ENCODE measurements at regions not wholly inside any gene's neighbourhood (a gene's known extent, or its start where the extent isn't known, plus 50 kb on each side); places are given as distances from the start of the nearest gene placed in this dataset.
"Not testable (repeated sequence)": the region's sequence is repeated elsewhere in the genome, so short reads cannot be mapped to it uniquely, and the experiment has no call there.

DNA sequence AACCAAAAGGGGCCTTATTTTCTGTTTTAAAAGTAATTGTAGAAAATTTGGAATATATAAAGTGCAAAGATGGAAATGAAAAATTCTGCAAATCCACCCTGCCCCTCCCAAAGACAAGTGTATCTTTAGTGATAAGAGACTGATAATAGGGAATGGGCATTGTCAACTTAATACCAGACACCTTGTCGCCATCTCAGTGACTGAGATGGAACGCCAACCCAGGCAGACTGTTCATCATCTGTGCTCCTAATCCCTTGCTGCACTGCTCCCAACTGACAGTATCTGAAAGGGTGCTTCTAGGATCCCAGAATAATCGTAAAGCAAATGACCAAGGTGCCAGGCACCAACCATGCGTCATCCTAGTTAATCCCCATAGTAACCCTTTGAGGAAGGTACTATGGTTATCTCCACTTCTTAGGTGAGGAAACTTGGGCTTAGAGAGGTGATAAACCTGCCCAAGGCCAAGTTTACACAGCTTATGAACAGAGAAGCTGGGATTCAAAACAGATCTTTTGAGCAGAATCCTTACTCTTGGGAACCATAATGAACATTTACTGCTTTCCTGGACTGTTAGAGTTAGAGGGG lies 583.7 kb downstream of the GATA3 start:
- DNase-seq: no peak

DNA sequence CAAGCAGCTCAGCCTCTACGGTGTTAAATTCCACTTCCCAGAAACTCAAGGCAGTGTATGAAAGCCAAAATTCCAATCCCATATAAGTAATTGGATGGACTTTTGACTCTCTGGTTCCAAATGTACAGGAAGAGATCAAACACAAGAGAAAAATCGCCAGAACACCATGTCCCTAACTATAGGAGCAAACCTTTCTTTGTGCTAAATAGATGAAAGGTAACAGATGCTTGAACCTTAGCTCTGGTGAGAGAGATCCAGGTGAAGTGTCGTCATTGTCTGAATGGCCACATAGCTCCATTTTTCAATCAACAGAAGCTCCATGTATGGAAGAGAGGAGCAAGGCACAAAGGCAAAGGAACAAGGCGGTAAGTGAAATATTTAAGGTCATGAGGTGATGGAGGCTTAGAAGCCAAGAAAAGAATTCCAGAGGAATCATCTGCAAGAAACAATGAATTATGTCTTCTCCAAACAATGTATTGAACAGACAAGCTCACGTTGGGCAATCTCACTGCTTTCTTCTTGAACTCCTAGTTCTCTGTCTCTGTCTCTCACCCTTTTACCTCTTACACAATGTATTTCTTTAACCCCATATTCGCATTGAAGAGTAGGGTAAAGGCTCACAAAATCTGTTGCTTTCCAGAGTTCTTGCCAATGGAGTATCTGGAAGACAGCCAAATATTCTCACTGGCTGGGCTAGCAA lies 585.1 kb downstream of the GATA3 start:
- DNase-seq: no peak

DNA sequence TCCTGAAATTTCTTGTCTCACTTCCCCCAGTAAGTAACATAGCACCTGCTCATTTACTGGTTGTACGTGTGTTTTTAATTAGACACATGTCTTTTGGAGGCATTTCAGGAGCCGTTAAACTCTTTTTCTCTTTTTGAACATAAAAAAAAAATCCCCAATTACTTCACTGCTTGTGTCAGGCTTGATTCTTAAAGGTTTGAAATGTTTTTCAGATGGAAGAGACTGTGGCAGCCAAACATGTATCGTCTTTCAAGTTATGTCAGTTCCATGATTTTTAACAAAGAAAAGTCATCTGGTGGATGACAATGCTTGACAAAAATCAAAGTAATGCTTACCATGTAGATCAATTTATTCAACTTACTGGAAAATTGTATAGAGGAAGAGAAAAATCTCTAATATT lies 585.8 kb downstream of the GATA3 start:
- DNase-seq: no peak

DNA sequence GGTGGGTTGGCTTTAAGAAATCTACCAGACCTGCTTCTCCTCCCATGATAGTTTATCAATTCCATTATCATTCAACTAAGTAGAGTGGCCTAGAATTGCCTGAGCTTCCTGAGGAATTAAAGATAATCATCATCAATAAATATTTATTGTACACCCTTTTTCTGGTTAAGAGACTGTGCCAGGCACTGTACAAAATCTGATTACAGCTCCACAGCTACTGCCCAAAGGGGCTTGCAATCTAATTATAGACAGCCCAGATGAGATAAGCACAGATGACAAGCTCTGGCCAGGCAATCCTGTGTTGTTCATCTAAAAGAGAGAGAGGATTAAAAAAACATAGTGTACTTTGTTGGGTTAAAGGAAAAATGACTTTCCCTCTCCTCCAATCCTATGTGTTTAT lies 586.4 kb downstream of the GATA3 start:
- DNase-seq: no peak

DNA sequence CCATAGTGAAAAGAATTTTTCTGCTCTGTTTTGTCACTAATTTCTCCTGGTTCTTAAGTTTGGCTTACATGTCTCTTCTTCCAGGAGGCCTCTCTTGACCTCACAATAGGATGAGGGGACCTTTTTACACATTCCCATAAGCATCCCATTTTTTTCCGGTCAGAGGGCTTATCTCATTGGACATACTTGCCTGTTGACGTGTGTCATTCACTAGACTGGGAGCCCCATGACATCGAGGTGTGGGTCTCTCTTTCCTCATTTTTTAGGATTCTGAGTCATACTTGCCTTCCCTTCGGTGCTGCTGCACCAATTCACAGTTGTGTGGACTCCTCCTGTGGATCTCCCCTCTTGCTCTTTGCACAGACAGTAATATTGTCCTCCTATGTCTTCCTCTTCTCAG lies 601.8 kb downstream of the GATA3 start:
- DNase-seq: no peak

DNA sequence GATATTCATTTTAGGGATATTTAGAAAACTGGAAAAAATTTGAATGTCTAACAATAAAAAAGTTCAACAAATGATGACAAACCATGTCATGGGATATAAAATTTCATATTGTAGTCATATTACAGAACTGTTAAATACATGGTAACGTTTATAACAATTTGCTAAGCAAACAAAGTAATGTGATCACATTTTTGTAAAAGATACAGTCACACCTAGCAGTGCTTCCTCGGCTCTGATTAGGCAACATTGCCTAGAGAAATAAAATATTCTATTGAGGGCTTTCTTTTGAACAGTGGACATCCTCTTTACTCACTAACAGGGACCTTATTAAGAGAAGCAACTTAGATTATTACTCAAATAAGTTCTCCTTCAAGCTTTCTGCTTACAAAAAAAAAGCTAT lies 605.5 kb downstream of the GATA3 start:
- DNase-seq: no peak

DNA sequence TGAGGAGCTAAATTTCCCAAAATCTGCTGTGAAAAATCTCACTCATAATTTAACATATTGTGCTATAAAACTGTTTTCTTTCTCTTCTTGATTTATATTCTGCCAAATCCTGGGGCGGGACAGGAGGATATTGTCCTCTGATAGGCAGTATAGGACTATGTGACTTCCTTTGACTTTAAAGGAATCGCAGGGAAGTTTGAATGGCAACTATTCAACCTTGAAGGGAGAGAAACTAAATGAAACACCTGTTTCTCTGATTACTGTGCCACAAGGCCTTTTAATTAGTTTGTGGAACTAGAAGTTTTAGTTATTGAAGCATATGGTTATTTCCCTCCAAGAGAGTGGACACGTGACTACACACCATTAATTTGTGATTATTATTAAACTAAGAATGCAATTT lies 607.4 kb downstream of the GATA3 start:
- no peak for DNase-seq

DNA sequence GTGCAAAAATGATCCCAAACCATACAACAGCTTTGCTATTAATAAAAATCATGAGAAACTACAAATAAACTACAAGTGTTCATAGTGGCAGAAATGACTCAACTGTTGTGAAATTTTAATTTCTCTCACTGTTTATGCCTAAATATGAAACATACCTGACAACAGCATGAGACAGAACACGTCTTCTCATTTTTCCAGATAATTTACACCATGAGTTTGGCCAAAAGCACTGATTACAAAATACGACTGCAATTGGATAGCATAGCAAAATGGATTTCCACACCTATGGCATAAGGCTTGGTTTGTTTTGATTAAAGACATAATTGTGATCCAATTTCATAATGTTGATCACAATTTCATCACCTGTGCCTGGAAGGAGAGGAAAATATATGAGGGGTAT lies 608.6 kb downstream of the GATA3 start:
- no peak for DNase-seq

DNA sequence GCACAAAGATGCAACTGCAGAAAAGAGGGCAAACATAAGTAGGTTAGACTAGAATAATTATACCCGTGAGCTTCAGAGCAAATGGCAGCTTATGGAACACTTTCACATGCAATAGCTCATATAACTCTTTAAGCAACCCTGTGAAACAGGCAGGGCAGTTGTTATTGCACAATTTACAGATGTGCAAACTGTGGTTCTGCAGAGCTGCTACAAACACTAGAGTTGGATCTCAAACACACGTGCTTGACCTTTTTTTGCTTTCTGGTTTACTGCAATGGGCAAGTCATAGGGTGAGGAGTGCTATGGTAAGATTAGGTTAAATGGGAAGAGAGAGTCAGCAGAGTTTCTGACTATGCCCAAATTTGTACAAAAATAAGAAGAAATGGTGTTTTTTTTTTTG lies 610.8 kb downstream of the GATA3 start:
- DNase-seq: no peak

DNA sequence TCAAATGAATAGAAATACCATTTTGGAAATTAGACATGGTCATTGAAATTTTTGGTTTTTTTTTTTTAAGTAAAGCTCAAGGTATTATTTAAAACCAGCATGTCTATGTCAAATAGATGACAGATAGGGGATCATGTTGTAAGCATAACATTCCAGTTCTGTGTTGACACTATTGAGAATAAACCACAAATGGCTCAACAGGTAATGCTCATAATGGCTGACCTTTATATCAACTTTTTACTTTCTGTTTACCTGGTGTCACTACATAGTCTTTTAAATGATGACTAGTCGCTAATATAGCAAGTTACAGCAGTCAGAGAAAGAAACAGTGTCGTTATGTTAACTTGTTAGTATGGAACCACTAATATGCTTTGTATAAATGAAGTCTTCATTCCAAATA lies 616.0 kb downstream of the GATA3 start:
- no peak for DNase-seq

DNA sequence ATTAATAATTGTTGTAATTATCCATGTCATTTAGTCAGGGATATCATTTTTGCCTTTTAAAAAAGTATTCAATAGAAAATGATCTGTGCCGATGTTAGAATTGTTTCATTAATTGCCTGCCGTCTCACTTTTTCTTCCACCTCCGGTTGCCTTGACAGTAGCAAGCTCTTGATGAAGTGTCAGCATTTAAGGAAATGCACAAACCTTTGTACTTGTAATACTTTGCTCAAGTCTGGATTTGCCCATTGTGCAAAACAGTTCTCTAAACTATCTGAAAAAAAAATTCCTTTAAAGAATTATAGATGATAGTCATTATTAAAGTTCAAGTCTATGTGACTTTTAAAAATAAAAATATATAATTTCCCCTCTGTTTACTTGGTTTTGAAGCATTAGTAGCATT lies 619.7 kb downstream of the GATA3 start:
- DNase-seq: no peak

DNA sequence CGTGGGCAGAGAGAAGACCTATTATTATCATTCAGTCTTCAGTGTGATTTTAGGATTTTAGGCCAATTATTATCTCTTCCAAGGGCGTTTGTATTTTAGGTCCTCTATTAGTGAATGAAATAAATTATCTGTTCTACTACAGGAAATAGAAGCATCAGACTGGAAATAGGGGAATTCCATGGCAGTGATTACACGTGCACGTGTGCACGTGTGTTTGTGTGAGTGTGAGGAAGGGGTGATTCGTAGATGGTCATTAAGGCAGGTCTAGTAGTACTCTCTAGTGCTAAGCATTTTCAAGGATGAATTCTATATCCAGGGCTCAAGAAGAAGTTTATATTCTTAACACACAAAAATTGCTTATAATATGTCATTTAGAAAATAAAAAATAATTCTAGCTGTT lies 623.2 kb downstream of the GATA3 start:
- DNase-seq: no peak

DNA sequence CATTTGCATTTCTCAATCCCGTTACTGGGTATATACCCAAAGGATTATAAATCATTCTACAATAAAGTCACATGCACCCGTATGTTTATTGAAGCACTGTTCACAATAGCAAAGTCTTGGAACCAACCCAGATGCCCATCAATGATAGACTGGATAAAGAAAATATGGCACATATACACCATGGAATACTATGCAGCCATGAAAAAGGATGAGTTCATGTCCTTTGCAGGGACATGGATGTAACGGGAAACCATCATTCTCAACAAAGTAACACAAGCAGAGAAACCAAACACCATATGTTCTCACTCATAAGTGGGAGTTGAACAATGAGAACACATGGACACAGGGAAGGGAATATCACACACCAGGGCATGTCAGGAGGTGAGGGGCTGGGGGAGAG lies 630.4 kb downstream of the GATA3 start:
- DNase-seq: not testable (repeated sequence)

DNA sequence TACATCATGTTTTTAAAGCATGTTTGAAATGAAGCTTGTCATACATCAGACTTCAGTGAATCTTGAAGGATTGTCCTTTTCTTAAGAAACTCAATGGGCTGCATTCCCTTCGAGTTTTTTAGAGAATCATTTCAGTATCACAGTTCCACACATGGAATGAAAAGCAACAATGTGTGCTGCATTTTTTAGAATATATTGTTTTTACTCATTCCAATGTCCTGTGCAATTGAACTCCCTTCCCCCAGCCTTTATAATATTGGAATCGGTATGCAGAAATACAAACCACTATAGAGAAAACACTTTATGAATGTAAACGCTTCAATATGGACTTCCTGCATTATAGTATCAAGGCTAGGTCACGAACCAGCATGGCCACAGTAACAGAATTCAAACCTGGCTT lies 634.4 kb downstream of the GATA3 start:
- DNase-seq: no peak

DNA sequence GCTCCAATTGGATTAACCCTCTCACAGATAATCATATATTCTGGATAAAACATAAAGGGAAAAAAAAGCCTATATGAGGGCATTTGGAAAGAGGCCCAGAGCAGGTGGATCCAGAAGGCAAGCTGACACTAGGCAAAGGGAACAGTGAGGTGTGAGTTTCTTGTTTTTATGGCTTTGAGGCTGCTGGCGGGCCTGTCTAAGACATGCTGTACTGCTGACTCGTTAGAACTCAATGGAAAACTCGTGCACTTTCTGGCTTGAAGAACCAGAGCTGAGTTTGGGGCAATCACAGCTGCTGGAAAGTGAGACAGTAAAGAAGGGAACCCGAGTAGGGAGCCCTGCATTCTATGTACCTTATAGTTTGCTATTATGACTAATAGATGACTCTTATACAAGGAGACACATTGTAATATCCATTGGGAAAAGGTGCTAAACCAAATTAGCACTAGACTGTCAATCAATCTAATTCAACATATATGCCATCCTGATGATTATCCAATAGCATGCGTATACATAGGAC lies 637.1 kb downstream of the GATA3 start:
- no peak for DNase-seq

DNA sequence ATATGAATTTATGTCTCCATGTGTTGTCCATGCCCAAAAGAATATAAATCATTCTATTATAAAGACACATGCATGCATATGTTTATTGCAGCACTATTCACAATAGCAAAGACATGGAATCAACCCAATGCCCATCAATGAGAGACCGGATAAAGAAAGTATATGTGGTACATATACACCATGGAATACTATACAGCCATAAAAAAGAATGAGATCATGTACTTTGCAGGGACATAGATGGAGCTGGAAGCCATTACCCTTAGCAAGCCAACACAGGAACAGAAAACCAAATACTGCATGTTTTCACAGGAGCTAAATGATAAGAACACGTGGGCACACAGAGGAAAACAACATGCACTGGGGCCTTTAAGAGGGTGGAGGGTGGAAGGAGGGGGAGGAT lies 639.1 kb downstream of the GATA3 start:
- not testable (repeated sequence) for DNase-seq

DNA sequence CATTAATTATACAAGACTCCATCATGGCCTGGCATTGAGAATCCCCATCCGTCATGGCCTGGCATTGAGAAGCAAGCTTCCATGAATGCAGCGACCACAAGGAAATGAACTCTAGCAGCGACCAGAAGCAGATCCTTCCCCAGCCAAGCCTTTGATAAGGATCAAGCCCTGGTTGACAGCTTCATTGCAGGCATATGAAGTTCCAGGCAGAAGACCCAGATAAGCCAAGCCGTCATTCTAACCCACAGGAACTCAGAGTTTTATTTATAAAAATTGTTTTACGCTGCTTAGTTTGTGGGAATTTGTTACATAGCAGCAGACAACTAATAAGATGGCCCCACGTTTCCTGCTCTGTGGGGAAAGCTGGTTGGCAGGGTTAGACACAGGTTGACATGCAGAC lies 642.3 kb downstream of the GATA3 start:
- no peak for DNase-seq

DNA sequence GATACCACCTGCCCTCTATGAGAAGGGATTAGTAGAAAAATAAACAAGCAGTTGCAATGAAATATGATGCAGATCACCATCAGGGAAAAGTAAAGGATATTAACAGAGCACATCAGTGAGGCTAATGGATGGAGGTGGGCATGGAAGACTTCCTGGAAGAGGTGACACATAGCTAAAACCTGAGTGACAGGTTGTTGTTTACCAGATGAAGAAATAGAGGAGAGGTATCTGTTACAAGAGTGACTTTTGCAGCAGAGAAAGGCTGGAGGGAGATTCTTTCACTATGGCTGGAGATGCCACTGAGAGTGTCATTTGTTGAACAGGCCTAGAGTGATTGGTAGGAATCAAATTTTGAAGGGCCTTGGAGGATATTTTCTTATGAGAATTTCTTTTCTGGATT lies 646.2 kb downstream of the GATA3 start:
- DNase-seq: no peak

DNA sequence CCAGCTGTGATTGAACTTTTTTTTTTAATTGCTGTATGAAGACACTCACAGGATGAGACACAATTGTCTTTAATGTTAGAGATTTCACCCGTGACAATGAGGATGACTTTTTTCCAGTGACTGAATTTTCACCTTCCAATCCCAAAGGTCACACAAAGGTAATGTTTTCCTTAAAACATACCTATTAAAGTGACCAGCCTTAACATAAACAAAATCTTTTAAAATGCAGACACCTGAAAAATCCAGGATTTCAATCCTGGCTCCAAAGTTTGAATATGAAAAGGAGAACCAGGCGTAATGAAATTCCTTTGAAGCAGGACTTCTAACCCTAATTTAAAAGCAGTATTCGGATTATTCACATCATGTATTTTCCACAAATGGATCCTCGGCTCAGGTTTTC lies 647.7 kb downstream of the GATA3 start:
- no peak for DNase-seq

DNA sequence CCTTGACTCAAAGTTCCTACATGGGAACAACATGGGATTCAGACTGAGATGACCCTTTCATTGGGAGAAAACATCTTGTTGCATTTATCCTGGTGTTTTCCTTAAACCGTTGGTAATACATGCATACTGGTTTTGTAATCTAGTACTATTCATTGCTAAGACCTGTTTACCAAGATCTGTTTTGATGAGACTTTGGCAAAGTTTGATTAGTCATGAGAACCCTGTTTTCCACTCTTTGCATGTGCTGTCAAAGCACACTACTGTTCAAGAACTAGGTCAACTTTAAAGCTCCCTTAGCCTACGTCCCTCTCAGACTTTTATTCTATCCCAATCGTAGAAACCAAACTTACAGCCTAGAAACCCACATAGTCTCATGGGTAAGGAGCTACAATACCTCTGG lies 650.9 kb downstream of the GATA3 start:
- no peak for DNase-seq

DNA sequence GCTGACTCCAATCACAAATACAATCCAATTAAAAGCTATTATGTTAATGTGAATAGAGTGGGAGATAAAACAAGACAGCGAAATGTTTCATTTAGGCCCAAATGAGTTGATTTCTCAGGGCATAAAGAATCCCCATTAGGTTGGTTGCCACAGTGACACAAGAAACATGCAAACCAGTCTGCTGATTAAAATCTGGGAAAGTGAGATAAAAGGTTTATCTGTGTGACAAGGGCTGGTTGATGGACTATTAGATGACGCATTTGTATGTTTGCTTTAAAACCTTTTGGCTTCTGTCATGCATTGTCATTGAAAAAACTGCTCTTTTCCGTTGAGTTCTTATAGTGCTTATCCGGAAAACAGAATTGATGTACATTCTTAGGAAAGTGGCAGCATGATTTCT lies 658.2 kb downstream of the GATA3 start:
- DNase-seq: no peak

DNA sequence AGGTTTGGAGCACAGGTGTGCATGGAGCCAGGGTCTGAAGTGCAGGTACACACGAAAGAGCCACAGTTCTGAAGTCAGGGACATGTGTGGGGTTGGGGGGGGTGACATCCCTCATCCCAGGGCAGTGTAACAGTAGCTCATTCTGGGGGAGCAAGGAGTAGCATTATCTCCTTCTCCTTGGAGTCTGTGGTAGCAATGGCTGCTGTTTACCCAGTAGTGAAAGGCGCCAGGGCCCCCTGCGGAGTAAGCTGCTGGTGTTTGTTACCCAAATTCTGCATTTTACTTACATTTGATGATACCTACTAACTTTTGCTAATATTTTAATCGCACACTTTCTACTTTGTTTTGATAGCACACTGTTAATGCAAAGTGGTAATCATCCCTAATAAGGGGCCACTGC lies 665.5 kb downstream of the GATA3 start:
- no peak for DNase-seq

DNA sequence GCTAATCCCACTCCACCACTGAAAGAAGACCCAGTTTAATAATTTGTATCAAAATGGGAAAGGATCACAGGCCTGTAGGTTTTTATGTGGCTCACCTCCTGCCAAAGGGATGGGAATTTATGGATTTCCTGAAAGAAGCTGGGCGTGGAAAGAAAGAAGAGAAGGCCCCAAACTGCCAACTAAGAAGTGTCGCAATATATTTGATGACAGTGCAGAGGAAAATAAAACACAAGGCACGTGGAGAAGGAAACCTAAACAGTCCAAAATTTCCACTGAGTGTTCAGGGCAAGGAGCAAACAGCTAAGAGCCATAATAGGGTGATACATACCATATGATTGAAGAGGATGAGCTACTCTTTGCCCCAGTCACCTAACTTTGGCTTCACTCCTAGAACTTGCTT lies 667.2 kb downstream of the GATA3 start:
- no peak for DNase-seq

DNA sequence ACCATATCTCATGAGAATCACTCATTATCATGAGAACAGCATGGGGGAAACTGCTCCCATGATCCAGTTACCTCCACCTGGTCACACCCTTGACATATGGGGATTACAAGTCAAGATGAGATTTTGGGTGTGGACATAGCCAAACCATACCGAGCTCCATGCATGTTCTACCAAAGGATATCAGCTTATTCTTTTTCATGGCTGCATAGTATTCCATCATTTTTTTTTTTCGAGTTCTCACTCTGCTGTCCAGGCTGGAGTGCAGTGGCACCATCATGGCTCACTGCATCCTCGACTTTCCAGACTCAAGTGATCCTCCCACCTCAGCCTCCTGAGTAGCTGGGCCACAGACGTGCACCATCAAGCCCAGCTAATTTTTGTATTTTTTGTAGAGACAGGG lies 668.3 kb downstream of the GATA3 start:
- DNase-seq: no peak

DNA sequence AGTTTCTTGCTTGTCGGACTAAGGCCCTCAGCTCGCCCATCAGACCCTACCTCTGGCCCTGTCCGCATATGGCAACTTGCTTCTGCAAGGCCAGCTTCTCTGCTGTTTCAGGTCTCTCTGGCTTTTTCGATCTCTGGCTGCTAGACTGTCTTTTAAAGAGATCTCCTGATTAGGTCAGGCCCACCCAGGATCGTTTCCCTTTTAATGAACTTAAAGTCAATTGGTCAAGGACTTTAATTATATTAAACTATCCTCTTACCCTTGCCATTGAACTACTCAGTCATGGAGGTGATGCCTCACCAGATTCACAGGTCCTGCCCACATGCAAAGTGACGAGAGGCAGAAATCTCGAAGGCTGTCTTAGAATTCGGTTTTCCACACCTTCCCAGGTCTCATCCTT lies 670.9 kb downstream of the GATA3 start:
- no peak for DNase-seq

Measured in CD4-positive, alpha-beta T cell treated with Interleukin-17A for 4 hours (primary cell).